IPS DF 6.9 (cell line): ENCODE measurements at regions not wholly inside any gene's neighbourhood (a gene's known extent, or its start where the extent isn't known, plus 50 kb on each side); places are given as distances from the start of the nearest gene placed in this dataset.
A peak's percentile ranks its signal among the peaks of the same experiment; 100 is the strongest.
"Not testable (repeated sequence)": the region's sequence is repeated elsewhere in the genome, so short reads cannot be mapped to it uniquely, and the experiment has no call there.

Experiments
- DNase-seq: peaks from one replicate; pipeline ENCODE4 v3.0.0-alpha.2; 2013; ENCODE audit warnings: low read depth, low spot score
- H3K27ac ChIP-seq: one replicate; pipeline ENCODE4 v1.5.1; 2013; ENCODE audit warnings: low read length, control low read depth
- H3K27me3 ChIP-seq: 2 replicates; pipeline ENCODE4 v1.6.1; 2013; ENCODE audit warnings: mild to moderate bottlenecking, low read length; ENCODE audit not compliant: control insufficient read depth, insufficient read depth
- H3K36me3 ChIP-seq: 2 replicates; pipeline ENCODE4 v1.6.1; 2013; ENCODE audit warnings: low read length; ENCODE audit not compliant: control insufficient read depth, insufficient read depth
- H3K4me1 ChIP-seq: 2 replicates; pipeline ENCODE4 v1.6.1; 2013; ENCODE audit warnings: low read length; ENCODE audit not compliant: control insufficient read depth, insufficient read depth
- H3K4me3 ChIP-seq: 2 replicates; pipeline ENCODE4 v1.5.1; 2013; ENCODE audit warnings: mild to moderate bottlenecking, low read length
- H3K9me3 ChIP-seq: 2 replicates; pipeline ENCODE4 v1.6.1; 2013; ENCODE audit warnings: low read length, inconsistent platforms; ENCODE audit not compliant: control insufficient read depth, insufficient read depth
- WGBS: extraction: QIAGEN DNeasy Blood & Tissue Kit; methylation state at CpG from one replicate; pipeline ENCODE4 v1.1.7; 2013; ENCODE audit warnings: mixed read lengths, missing lambda C conversion rate; ENCODE audit not compliant: insufficient read length, insufficient coverage; 5-methylcytosine and 5-hydroxymethylcytosine counted together

DNA sequence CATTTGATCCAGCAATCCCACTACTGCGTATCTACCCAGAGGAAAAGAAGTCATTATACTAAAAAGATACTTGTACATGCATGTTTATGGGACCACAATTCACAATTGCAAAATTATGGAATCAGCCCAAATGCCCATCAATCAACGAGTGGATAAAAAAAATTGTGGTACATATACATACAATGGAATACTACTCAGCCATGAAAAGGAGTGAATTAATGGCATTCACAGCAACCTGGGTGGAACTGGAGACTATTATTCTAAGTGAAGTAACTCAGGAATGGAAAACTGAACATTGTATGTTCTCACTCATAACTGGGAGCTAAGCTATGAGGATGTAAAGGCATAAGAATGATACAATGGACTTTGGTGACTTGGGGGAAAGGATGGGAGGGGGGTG is 227.3 kb downstream of the IGSF11 start:
- H3K27ac ChIP-seq, H3K4me3 ChIP-seq, DNase-seq, H3K27me3 ChIP-seq, H3K36me3 ChIP-seq, H3K4me1 ChIP-seq, H3K9me3 ChIP-seq: not testable (repeated sequence)
- no CpG with 5 or more reads among the region's 2 CpGs for WGBS

- H3K4me3 ChIP-seq: no peak overlapping the region
- H3K4me1 ChIP-seq: no peaks in the 10 kb centered on the region
- no peaks in the 10 kb centered on the region for H3K9me3 ChIP-seq
- H3K36me3 ChIP-seq: no peaks in the 10 kb centered on the region
- no CpG with 5 or more reads among the region's 6 CpGs for WGBS
- H3K27ac ChIP-seq: no peak overlapping the region
- no peak for DNase-seq
- H3K27me3 ChIP-seq: no peaks in the 10 kb centered on the region
Measured at GRCh38 chr3:118808723-118809122, 225.9 kb downstream of the IGSF11 start.

DNA sequence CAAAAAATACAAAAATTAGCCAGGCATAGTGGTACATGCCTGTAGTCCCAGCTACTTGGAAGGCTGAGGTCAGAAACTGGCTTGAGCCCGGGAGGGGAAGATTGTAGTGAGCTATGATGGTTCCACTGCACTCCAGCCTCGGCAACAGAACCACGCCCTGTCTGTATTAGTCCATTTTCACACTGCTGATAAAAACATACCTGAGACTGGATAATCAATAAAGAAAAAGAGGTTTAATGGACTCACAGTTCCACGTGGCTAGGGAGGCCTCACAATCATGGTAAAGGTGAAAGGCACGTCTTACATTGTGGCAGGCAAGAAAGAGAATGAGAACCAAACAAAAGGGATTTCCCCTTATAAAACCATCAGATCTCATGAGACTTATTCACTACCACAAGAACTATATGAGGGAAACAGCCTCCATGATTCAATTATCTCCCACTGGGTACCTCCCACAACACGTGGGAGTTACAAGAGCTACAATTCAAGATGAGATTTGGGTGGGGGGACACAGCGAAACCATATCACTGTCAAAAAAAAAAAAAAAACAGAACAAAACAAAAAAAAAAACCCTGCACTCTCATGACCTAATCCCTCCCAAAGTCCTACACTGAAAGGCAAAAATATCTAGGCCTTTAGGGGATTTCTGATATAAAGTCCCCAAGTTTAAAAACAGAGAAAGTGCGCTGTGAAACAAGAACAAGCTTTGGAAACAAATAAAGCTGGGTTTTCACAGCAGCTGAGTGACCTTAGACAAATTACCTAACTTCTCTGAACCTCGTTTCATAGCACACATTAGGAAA is 224.7 kb downstream of the IGSF11 start:
- DNase-seq: no peak
- no peaks in the 10 kb centered on the region for H3K9me3 ChIP-seq
- H3K36me3 ChIP-seq: no peaks in the 10 kb centered on the region
- WGBS: no CpG with 5 or more reads among the region's 9 CpGs
- no peak overlapping the region for H3K4me3 ChIP-seq
- H3K27me3 ChIP-seq: no peaks in the 10 kb centered on the region
- H3K27ac ChIP-seq: no peak overlapping the region
- H3K4me1 ChIP-seq: no peaks in the 10 kb centered on the region

DNA sequence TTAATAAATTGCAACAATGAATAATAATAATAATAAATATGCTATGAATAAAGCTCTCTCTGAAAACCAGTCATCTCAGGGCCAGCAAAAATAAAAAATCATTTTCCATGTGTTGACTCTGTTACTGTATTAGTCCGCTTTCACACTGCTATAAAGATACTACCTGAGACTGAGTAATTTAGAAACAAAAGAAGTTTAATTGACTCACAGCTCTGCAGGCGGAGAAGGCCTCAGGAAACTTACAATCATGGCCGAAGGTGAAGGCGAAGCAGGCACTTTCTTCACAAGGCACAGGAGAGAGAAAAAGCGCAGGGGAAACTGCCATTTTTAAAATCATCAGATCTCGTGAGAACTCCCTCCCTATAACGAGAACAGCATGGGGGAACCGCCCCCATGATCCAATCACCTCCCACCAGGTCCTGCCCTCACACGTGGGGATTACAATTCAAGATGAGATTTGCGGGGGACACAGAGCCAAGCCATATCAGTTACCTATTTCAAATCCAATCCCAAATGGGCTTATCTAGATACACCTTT is 224.1 kb downstream of the IGSF11 start:
- no peak overlapping the region for H3K27ac ChIP-seq
- H3K4me1 ChIP-seq: no peaks in the 10 kb centered on the region
- no peak for DNase-seq
- no peaks in the 10 kb centered on the region for H3K36me3 ChIP-seq
- H3K9me3 ChIP-seq: no peaks in the 10 kb centered on the region
- WGBS: no CpG with 5 or more reads among the region's 10 CpGs
- H3K27me3 ChIP-seq: no peaks in the 10 kb centered on the region
- H3K4me3 ChIP-seq: no peak overlapping the region

- no peak for DNase-seq
- H3K4me1 ChIP-seq: no peaks in the 10 kb centered on the region
- no peak overlapping the region for H3K27ac ChIP-seq
- no peak overlapping the region for H3K4me3 ChIP-seq
- no peaks in the 10 kb centered on the region for H3K27me3 ChIP-seq
- H3K36me3 ChIP-seq: no peaks in the 10 kb centered on the region
- H3K9me3 ChIP-seq: no peaks in the 10 kb centered on the region
- WGBS: no CpG with 5 or more reads among the region's 3 CpGs
Measured at GRCh38 chr3:118811236-118811732, 223.4 kb downstream of the IGSF11 start.

- DNase-seq: no peak
- WGBS: no CpG with 5 or more reads among the region's 4 CpGs
- H3K9me3 ChIP-seq: no peaks in the 10 kb centered on the region
- H3K4me3 ChIP-seq: no peak overlapping the region
- H3K36me3 ChIP-seq: no peaks in the 10 kb centered on the region
- H3K27ac ChIP-seq: no peak overlapping the region
- no peaks in the 10 kb centered on the region for H3K27me3 ChIP-seq
- no peaks in the 10 kb centered on the region for H3K4me1 ChIP-seq
Measured at GRCh38 chr3:118813472-118813871, 221.2 kb downstream of the IGSF11 start.

DNA sequence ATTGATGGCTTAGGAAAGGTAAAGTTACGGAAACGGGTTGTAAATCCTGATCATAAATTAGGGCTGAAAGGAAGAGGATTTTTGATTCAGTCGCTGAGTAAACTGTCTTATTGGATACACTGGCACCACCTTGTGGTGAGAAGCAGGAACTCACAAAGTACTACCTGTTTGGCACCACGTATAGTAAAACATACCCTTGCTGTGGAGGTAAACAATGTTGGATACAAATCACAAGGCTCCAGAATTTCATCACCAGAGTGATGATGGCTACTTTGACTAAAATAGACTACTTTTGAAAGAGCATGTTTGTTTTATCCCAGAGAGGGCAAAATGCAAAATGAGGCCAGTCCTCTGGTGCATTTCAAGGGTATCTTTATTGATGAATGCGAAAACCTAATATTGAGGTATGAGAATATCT is 216.9 kb downstream of the IGSF11 start:
- no CpG with 5 or more reads among the region's 5 CpGs for WGBS
- no peak overlapping the region for H3K27ac ChIP-seq

DNA sequence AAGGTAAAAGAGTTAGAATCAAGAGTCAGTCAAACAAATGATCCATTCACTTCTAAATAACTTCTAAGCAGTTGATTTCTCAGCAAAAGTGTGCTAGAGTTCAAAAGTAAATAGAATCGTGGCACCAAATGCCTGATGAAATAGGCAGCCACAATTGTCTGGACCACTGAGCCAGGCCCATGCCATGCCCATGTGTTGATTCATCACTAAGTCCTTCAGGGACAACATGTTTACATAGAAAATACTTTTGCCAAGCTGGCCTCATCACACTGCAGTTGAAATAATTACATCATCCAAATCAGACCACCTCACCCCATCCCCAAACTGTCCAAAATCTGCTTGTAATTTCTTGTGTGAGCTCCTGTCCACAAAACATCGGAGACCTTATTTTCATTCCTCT is 216.3 kb downstream of the IGSF11 start:
- Histone ChIP-seq H3K9me3 (no peaks in the 10 kb centered on the region), H3K4me1 (no peaks in the 10 kb centered on the region), H3K4me3 (no peak overlapping the region), H3K27ac (no peak overlapping the region), H3K27me3 (no peaks in the 10 kb centered on the region), H3K36me3 (no peaks in the 10 kb centered on the region)
- DNase-seq: no peak
- no CpG with 5 or more reads among the region's 2 CpGs for WGBS

More for the DNA sequence above, 216.9 kb downstream of the IGSF11 start:
- Histone ChIP-seq H3K36me3 (no peaks in the 10 kb centered on the region), H3K27me3 (no peaks in the 10 kb centered on the region), H3K9me3 (no peaks in the 10 kb centered on the region), H3K4me3 (no peak overlapping the region), H3K4me1 (no peaks in the 10 kb centered on the region)
- peak; percentile 41 for DNase-seq

DNA sequence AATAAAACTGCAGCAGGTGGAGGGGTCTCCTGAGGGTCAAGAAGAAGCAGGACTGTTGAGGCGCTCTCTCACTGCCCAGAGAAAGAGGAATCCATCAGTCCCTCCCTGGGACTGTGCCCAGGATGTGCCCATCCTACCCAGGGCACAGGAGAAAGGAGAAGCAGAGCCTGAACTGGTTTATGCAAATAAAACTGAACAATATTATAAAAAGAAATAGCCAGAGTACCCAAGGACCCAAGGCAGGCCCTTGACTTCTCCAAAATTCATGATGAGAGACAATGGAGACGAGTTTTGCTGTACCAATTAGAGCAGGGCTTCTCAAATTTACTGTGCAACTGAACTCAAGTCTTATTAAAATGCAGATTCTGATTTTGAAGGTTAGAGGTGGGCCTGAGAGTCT is 211.0 kb downstream of the IGSF11 start:
- no CpG with 5 or more reads among the region's 2 CpGs for WGBS
- H3K36me3 ChIP-seq: no peaks in the 10 kb centered on the region
- DNase-seq: no peak
- H3K9me3 ChIP-seq: no peaks in the 10 kb centered on the region
- H3K4me3 ChIP-seq: no peak overlapping the region
- H3K4me1 ChIP-seq: no peaks in the 10 kb centered on the region
- H3K27ac ChIP-seq: no peak overlapping the region
- no peaks in the 10 kb centered on the region for H3K27me3 ChIP-seq

GRCh38 chr3:118827446-118827845 is 207.2 kb downstream of the IGSF11 start:
- WGBS: no CpG with 5 or more reads among the region's 3 CpGs
- no peaks in the 10 kb centered on the region for H3K27me3 ChIP-seq
- no peak overlapping the region for H3K4me3 ChIP-seq
- H3K4me1 ChIP-seq: no peaks in the 10 kb centered on the region
- H3K27ac ChIP-seq: no peak overlapping the region
- no peaks in the 10 kb centered on the region for H3K9me3 ChIP-seq
- no peak for DNase-seq
- no peaks in the 10 kb centered on the region for H3K36me3 ChIP-seq

- Histone ChIP-seq H3K27me3 (no peaks in the 10 kb centered on the region), H3K27ac (no peak overlapping the region), H3K9me3 (no peaks in the 10 kb centered on the region), H3K4me3 (no peak overlapping the region), H3K4me1 (no peaks in the 10 kb centered on the region), H3K36me3 (no peaks in the 10 kb centered on the region)
- DNase-seq: no peak
- WGBS: no CpG with 5 or more reads among the region's 4 CpGs
Measured at GRCh38 chr3:118828351-118828750, 206.3 kb downstream of the IGSF11 start.
